ENCODE measurements at regions not wholly inside any gene's neighbourhood (a gene's known extent, or its start where the extent isn't known, plus 50 kb on each side); places are given as distances from the start of the nearest gene placed in this dataset.

DNA sequence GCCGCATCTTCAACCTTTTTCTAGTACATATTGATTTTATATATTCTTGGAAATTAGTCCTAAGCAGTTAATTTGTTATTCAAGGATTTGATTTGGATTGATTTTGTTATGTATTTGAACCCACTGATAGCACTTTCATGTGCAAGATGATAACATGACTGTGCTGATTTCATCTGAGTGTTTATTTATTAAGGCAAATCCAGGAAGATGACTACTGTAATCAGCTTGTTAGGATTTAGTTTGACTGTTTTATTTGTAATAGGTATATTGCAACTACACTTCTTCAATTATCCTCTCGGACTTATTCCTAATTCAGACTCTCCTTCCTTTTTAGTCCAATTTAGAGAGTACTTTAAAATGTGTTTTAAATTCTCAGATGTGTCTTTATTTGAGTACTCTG, 75.1 kb upstream of the PRKG1 start:
- H3K4me3 ChIP-seq (ENCODE audit: low read depth, low read length) = no peak overlapping the region
- TF ChIP-seq, protein P1, sequence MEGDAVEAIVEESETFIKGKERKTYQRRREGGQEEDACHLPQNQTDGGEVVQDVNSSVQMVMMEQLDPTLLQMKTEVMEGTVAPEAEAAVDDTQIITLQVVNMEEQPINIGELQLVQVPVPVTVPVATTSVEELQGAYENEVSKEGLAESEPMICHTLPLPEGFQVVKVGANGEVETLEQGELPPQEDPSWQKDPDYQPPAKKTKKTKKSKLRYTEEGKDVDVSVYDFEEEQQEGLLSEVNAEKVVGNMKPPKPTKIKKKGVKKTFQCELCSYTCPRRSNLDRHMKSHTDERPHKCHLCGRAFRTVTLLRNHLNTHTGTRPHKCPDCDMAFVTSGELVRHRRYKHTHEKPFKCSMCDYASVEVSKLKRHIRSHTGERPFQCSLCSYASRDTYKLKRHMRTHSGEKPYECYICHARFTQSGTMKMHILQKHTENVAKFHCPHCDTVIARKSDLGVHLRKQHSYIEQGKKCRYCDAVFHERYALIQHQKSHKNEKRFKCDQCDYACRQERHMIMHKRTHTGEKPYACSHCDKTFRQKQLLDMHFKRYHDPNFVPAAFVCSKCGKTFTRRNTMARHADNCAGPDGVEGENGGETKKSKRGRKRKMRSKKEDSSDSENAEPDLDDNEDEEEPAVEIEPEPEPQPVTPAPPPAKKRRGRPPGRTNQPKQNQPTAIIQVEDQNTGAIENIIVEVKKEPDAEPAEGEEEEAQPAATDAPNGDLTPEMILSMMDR (IDR thresholded peaks at IDR 0.05; ENCODE audit: borderline replicate concordance, insufficient read depth, low read depth, low read length) = no peak

DNA sequence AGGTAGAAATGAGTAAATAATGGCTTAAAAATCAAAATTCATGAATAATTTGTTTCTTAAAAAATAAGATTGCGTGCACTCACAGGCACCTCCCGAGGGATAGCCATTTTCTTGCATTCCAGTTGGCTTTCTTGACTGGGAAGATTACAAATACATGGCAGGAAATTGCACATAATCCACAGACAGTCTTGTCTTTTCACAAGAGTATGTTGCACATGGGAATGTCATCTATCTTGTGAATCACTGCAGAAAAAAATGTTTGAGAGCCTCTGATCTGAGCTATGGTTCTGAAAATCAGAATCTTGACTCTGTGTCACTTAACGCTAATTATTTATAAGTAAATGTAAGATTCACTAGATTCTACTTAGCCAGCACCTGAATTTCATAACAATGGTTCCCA, 74.1 kb upstream of the PRKG1 start:
- TF ChIP-seq, protein P1 (IDR thresholded peaks at IDR 0.05; ENCODE audit: borderline replicate concordance, insufficient read depth, low read depth, low read length) = no peak
- no peak overlapping the region for H3K4me3 ChIP-seq (ENCODE audit: low read depth, low read length)

DNA sequence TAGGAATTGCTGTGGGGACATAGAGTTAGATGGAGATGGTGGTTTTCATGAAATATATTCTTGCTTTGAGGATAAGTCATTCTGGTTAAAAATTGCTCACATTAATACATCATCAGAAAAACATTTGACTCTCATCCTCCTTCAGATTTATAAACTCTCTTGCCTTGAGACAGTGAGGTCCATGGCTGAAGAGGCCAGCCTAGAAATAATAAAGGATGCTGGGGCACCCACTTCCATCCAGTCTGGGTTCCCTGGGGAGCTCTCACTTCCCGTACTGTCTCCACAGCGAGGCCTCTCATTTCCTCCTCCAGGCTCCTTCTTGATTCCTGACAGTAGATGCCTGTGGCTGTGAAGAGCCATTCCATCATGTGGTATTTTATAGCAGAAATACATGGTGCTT, 73.3 kb upstream of the PRKG1 start:
- no peak overlapping the region for H3K4me3 ChIP-seq (ENCODE audit: low read depth, low read length)
- TF ChIP-seq, protein P1 (IDR thresholded peaks at IDR 0.05; ENCODE audit: borderline replicate concordance, insufficient read depth, low read depth, low read length) = no peak

DNA sequence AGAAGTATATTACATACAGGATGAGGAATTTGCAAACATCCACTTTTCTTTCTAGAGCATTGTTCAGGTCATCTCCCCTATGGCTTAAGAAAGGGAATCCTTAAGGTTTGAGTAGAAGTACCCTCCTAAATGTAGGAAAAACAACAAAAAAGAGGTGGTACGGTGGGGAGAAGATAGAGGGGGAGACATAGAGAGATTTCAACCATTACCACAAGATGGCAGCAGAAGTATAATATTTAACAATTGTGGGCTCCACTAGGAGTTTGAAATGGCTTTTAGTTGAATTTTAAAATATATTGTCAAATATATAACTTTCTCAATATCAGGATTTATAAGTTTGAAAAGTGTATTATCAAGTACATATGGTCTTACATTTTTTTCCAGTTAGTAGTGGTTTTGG, 72.7 kb upstream of the PRKG1 start:
- no peak overlapping the region for H3K4me3 ChIP-seq (ENCODE audit: low read depth, low read length)
- TF ChIP-seq, protein P1 (IDR thresholded peaks at IDR 0.05; ENCODE audit: borderline replicate concordance, insufficient read depth, low read depth, low read length) = peak; percentile 33; the same call in 1 of the 2 replicates

DNA sequence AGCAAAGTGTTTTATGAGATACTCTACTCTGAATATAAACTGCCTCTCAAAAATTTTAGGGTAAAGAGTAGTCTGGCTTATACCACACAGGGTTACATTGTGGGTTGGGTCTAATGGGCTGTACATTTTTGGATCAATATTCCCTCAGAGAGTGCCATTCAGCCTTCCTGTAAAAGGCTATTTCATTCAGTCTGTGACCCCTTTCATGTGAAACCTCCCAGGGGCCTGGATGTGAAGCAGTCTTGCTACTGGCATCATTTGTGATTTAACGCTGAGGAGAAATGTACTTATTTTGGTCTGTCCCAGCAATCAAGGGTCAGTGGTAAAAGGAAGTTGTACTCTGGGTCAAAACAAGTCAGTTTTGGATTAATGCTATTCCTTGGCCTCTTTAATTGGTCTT, 71.8 kb upstream of the PRKG1 start:
- H3K4me3 ChIP-seq (ENCODE audit: low read depth, low read length) = no peak overlapping the region
- TF ChIP-seq, protein P1 (IDR thresholded peaks at IDR 0.05; ENCODE audit: borderline replicate concordance, insufficient read depth, low read depth, low read length) = no peak

DNA sequence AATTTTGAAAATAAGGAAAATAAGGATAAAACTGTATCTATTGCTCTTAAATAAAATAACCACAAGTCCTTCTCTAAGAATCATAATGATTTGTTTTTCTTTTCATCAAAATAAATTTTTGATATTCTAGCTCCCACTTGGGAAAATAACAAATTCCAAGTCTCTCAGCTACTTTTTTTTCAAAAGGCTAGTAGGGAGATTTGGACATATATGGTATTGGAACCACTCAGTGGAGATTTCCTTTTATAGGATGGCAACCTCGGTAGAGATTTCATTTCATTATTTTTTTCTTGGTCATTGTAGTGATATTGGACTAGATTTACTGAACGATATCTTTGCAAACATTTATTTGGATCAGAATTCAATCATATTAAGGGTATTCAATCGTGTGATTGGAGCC, 69.5 kb upstream of the PRKG1 start:
- TF ChIP-seq, protein P1 (IDR thresholded peaks at IDR 0.05; ENCODE audit: borderline replicate concordance, insufficient read depth, low read depth, low read length) = no peak
- no peak overlapping the region for H3K4me3 ChIP-seq (ENCODE audit: low read depth, low read length)

DNA sequence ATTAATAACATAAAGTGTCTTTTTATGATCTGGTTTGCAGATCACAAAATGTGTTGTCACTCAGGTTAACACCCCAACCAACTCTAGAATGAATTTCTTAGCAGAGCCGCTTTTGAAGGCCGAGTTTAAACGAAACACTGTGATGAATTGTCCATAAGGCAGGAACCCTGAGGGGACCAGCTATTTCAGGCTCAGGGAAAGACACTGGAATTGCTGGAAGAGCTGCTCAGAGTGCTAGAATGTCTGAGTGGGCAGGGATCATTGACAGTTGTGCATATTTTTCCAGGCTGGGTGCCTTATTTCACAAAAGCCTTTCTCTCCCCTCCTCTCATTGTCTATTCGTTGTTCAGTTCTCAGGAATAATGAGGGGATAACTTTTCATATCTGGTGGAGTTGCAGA, 68.7 kb upstream of the PRKG1 start:
- H3K4me3 ChIP-seq (ENCODE audit: low read depth, low read length) = no peak overlapping the region
- TF ChIP-seq, protein P1 (IDR thresholded peaks at IDR 0.05; ENCODE audit: borderline replicate concordance, insufficient read depth, low read depth, low read length) = no peak

Data from GM12875 (cell line).